Sigmoid colon (tissue), 6 donors: ENCODE measurements at regions not wholly inside any gene's neighbourhood (a gene's known extent, or its start where the extent isn't known, plus 50 kb on each side); places are given as distances from the start of the nearest gene placed in this dataset.

Experiments
- DNase-seq: peaks from one replicate; pipeline ENCODE4 v3.0.0-alpha.2; 2019
- H3K27ac ChIP-seq, 4 donors: fragments of 200-600 bp; sonication (generic); one replicate each; pipeline ENCODE4 v1.5.1; 2016 to 2019; ENCODE audit warnings: mild to moderate bottlenecking in 1 of 4
- H3K27me3 ChIP-seq, 3 donors: fragments of 200-600 bp; sonication (generic); one replicate each; pipeline ENCODE4 v1.5.1; 2019; ENCODE audit warnings: mild to moderate bottlenecking in 1 of 3
- H3K36me3 ChIP-seq, 4 donors: fragments of 200-600 bp; sonication (generic); one replicate each; pipeline ENCODE4 v1.5.1; 2016 to 2019
- H3K4me1 ChIP-seq, 4 donors: fragments of 200-600 bp; sonication (generic); one replicate each; pipeline ENCODE4 v1.5.1; 2017 to 2019
- H3K4me3 ChIP-seq, 4 donors: fragments of 200-600 bp; sonication (generic); one replicate each; pipeline ENCODE4 v1.5.1; 2017 to 2019; ENCODE audit warnings: mild to moderate bottlenecking in 2 of 4, moderate library complexity in 1 of 4
- H3K9me3 ChIP-seq, 4 donors: fragments of 200-600 bp in 3 of 4; sonication (generic) in 3 of 4; one replicate each; pipeline versions ENCODE4 v1.5.1 to v1.6.1; 2013 to 2019
- CTCF ChIP-seq, 4 experiments: fragments of 450-650 bp in 3 of 4; fragments of 200-600 bp in 1 of 4; IDR thresholded peaks; one replicate each; pipeline ENCODE4 v1.5.1; 2016 to 2019; ENCODE audit warnings: antibody characterized with exemption in 4 of 4, mild to moderate bottlenecking in 3 of 4, moderate library complexity in 2 of 4
- EP300 ChIP-seq, 4 donors: sonication (generic); formaldehyde crosslinking; IDR thresholded peaks; one replicate each; pipeline ENCODE4 v1.6.1; 2017; ENCODE audit warnings: antibody characterized with exemption in 4 of 4
- POLR2A ChIP-seq, 2 donors: fragments of 450-650 bp; IDR thresholded peaks; one replicate each; pipeline ENCODE4 v1.6.1; 2016; ENCODE audit warnings: antibody characterized with exemption in 2 of 2, mild to moderate bottlenecking in 2 of 2, moderate library complexity in 2 of 2
- POLR2AphosphoS5 ChIP-seq, 4 donors: sonication (generic); formaldehyde crosslinking; IDR thresholded peaks; one replicate each; pipeline ENCODE4 v1.6.1; 2017; ENCODE audit warnings: antibody characterized with exemption in 4 of 4
- WGBS, 2 donors: extraction: QIAGEN DNeasy Blood & Tissue Kit; methylation state at CpG; one replicate each; pipeline ENCODE4 v1.1.7; 2013; 5-methylcytosine and 5-hydroxymethylcytosine counted together
- intact Hi-C: fragments of 100-400 bp; cut with DNase I; formaldehyde crosslinking; loops from one replicate; pipeline ENCODE4 v1.15.1; 2023
- donor health status: healthy with polysubstance abuse.
- donor health status: healthy.

- no peak for DNase-seq
- H3K36me3 ChIP-seq, result no peaks in the 10 kb centered on the region
- intact Hi-C loops, result no loop called here
- no peak overlapping the region for H3K4me3 ChIP-seq
- H3K9me3 ChIP-seq, result no peaks in the 10 kb centered on the region
- H3K27ac ChIP-seq, result no peak overlapping the region
- TF ChIP-seq EP300 (IDR thresholded peaks at IDR 0.05), result no peak
- no peak for TF ChIP-seq POLR2AphosphoS5 (IDR thresholded peaks at IDR 0.05)
- no peak for TF ChIP-seq CTCF (IDR thresholded peaks at IDR 0.05)
- TF ChIP-seq POLR2A (IDR thresholded peaks at IDR 0.05), result no peak
- H3K27me3 ChIP-seq, result no peaks in the 10 kb centered on the region
- 86 to 90% methylated on average over 1 of the region's 1 CpG for WGBS, 2 donors
- H3K4me1 ChIP-seq, result peaks cover 0 to 62% (median 28%) of the 10 kb centered on the region in 4 donors
Measured at GRCh38 chr2:143952536-143952935, 567.4 kb downstream of the ZEB2 start.

- Histone ChIP-seq H3K9me3 (no peaks in the 10 kb centered on the region), H3K4me3 (no peak overlapping the region), H3K27ac (no peak overlapping the region), H3K27me3 (no peaks in the 10 kb centered on the region), H3K36me3 (no peaks in the 10 kb centered on the region), H3K4me1 (peaks cover 0 to 59% (median 26%) of the 10 kb centered on the region in 4 donors)
- intact Hi-C loops, result no loop called here
- TF ChIP-seq POLR2AphosphoS5 (IDR thresholded peaks at IDR 0.05), result no peak
- DNase-seq, result no peak
- WGBS, 2 donors, result 18 to 55% methylated on average over 2 of the region's 2 CpGs
Measured at GRCh38 chr2:143950704-143951103, 569.2 kb downstream of the ZEB2 start.

GRCh38 chr2:143949121-143949848, 570.6 kb downstream of the ZEB2 start:
- Histone ChIP-seq H3K9me3 (no peaks in the 10 kb centered on the region), H3K27me3 (no peaks in the 10 kb centered on the region), H3K4me1 (peaks cover 0 to 45% (median 14%) of the 10 kb centered on the region in 4 donors), H3K4me3 (no peak overlapping the region), H3K27ac (peak overlapping the region in 1 of 4 donors; percentile 46), H3K36me3 (no peaks in the 10 kb centered on the region)
- no peak for TF ChIP-seq CTCF (IDR thresholded peaks at IDR 0.05)
- TF ChIP-seq POLR2AphosphoS5 (IDR thresholded peaks at IDR 0.05), result no peak
- TF ChIP-seq EP300 (IDR thresholded peaks at IDR 0.05), result no peak
- no peak for TF ChIP-seq POLR2A (IDR thresholded peaks at IDR 0.05)
- 87 to 90% methylated on average over 3 of the region's 3 CpGs for WGBS, 2 donors
- no peak for DNase-seq
- intact Hi-C loops, result no loop called here

GRCh38 chr2:143948710-143949109, 571.2 kb downstream of the ZEB2 start:
- no peaks in the 10 kb centered on the region for H3K27me3 ChIP-seq
- 78 to 88% methylated on average over 2 of the region's 2 CpGs for WGBS, 2 donors
- intact Hi-C loops, result no loop called here
- no peaks in the 10 kb centered on the region for H3K36me3 ChIP-seq
- TF ChIP-seq EP300 (IDR thresholded peaks at IDR 0.05), result no peak
- no peak for TF ChIP-seq CTCF (IDR thresholded peaks at IDR 0.05)
- no peak for TF ChIP-seq POLR2AphosphoS5 (IDR thresholded peaks at IDR 0.05)
- TF ChIP-seq POLR2A (IDR thresholded peaks at IDR 0.05), result no peak
- no peak for DNase-seq
- H3K4me1 ChIP-seq, result peaks cover 0 to 39% (median 11%) of the 10 kb centered on the region in 4 donors
- H3K4me3 ChIP-seq, result no peak overlapping the region
- H3K27ac ChIP-seq, result peak overlapping the region in 1 of 4 donors; percentile 46
- no peaks in the 10 kb centered on the region for H3K9me3 ChIP-seq

- TF ChIP-seq CTCF (IDR thresholded peaks at IDR 0.05), result no peak
- no peak for TF ChIP-seq POLR2A (IDR thresholded peaks at IDR 0.05)
- TF ChIP-seq EP300 (IDR thresholded peaks at IDR 0.05), result no peak
- TF ChIP-seq POLR2AphosphoS5 (IDR thresholded peaks at IDR 0.05), result no peak
- H3K36me3 ChIP-seq, result no peaks in the 10 kb centered on the region
- intact Hi-C loops, result no loop called here
- H3K4me1 ChIP-seq, result peaks cover 0 to 31% (median 11%) of the 10 kb centered on the region in 4 donors
- H3K9me3 ChIP-seq, result no peaks in the 10 kb centered on the region
- H3K4me3 ChIP-seq, result no peak overlapping the region
- H3K27me3 ChIP-seq, result no peaks in the 10 kb centered on the region
- 96% methylated on average over 18 of the region's 18 CpGs for WGBS, 2 donors
- DNase-seq, result no peak
- H3K27ac ChIP-seq, result no peak overlapping the region
Measured at GRCh38 chr2:143946436-143947391, 573.2 kb downstream of the ZEB2 start.
